IMR-90 (cell line): ENCODE measurements at regions not wholly inside any gene's neighbourhood (a gene's known extent, or its start where the extent isn't known, plus 50 kb on each side); places are given as distances from the start of the nearest gene placed in this dataset.

Experiments used
- ATAC-seq: fragments of 200-7000 bp; cut with Tn5 transposase; 2 replicates; pipeline ENCODE4 v1.9.1; 2020; ENCODE audit warnings: low read depth, mild to moderate bottlenecking, moderate library complexity
- BruUV-seq: library from RNA; stranded (reverse); fragments of 400-500 nt; replicated peaks from 2 replicates; lab custom pipeline; 2021; lab: Mats Ljungman, UMichigan
- CTCF ChIA-PET: fragments of 300-600 bp; formaldehyde crosslinking; extraction: SDS; loops from one replicate; lab custom pipeline; 2021; ENCODE audit warnings: antibody characterized with exemption; lab: Yijun Ruan, JAX
- POLR2A ChIA-PET: fragments of 300-600 bp; sonication (Branson Sonifier 250); formaldehyde crosslinking; loops from one replicate; lab custom pipeline; 2022; ENCODE audit warnings: antibody characterized with exemption; ENCODE audit not compliant: unreplicated experiment; lab: Charles Lee
- DNase-seq: peaks from one replicate; pipeline ENCODE4 v3.0.0; 2013
- H2AFZ ChIP-seq: replicated peaks from 2 replicates; pipeline ENCODE3; 2013; ENCODE audit warnings: low read length, mild to moderate bottlenecking; ENCODE audit not compliant: poor library complexity
- H2AK5ac ChIP-seq: 2 replicates; pipeline ENCODE4 v1.6.1; 2013; ENCODE audit warnings: low read depth, low read length, inconsistent platforms
- H2AK9ac ChIP-seq: replicated peaks from 2 replicates; pipeline ENCODE3; 2013; ENCODE audit warnings: mild to moderate bottlenecking, low read depth, low read length, moderate library complexity; ENCODE audit not compliant: poor library complexity
- H2BK120ac ChIP-seq: 2 replicates; pipeline ENCODE4 v1.6.1; 2013; ENCODE audit warnings: low read depth, low read length, inconsistent platforms
- H2BK15ac ChIP-seq: 3 replicates; pipeline ENCODE4 v1.6.1; 2013; ENCODE audit warnings: low read depth, low read length, inconsistent platforms
- H2BK20ac ChIP-seq: 2 replicates; pipeline ENCODE4 v1.6.1; 2013; ENCODE audit warnings: low read depth, mild to moderate bottlenecking, inconsistent platforms, low read length, moderate library complexity
- H2BK5ac ChIP-seq: 2 replicates; pipeline ENCODE4 v1.6.1; 2013; ENCODE audit warnings: mild to moderate bottlenecking, low read depth, low read length, inconsistent platforms; ENCODE audit not compliant: poor library complexity, severe bottlenecking
- H3K14ac ChIP-seq: replicated peaks from 2 replicates; pipeline ENCODE4 v1.6.1; 2013; ENCODE audit warnings: low read depth, low read length, inconsistent platforms
- H3K18ac ChIP-seq: 2 replicates; pipeline ENCODE4 v1.6.1; 2013; ENCODE audit warnings: low read depth, low read length, control low read depth
- H3K23ac ChIP-seq: 2 replicates; pipeline ENCODE4 v1.6.1; 2013; ENCODE audit warnings: low read depth, low read length, inconsistent platforms
- H3K27ac ChIP-seq: 2 replicates; pipeline ENCODE4 v1.5.1; 2013; ENCODE audit warnings: mild to moderate bottlenecking, control low read depth, low read length; ENCODE audit not compliant: insufficient read depth
- H3K27me3 ChIP-seq: 2 replicates; pipeline ENCODE4 v1.6.1; 2013; ENCODE audit warnings: low read length; ENCODE audit not compliant: control insufficient read depth, insufficient read depth
- H3K36me3 ChIP-seq: 2 replicates; pipeline ENCODE4 v1.6.1; 2013; ENCODE audit warnings: low read length, mixed read lengths; ENCODE audit not compliant: control insufficient read depth, insufficient read depth
- H3K4ac ChIP-seq: 2 replicates; pipeline ENCODE4 v1.6.1; 2013; ENCODE audit warnings: low read depth, low read length, inconsistent platforms
- H3K4me1 ChIP-seq: 2 replicates; pipeline ENCODE4 v1.6.1; 2013; ENCODE audit warnings: low read length, mixed read lengths; ENCODE audit not compliant: control insufficient read depth, insufficient read depth
- H3K4me2 ChIP-seq: 2 replicates; pipeline ENCODE4 v1.6.1; 2013; ENCODE audit warnings: low read depth, mild to moderate bottlenecking, control low read depth, low read length, moderate library complexity
- H3K4me3 ChIP-seq: 2 replicates; pipeline ENCODE4 v1.5.1; 2013; ENCODE audit warnings: low read depth, mild to moderate bottlenecking, control low read depth, low read length, moderate library complexity; ENCODE audit not compliant: insufficient read depth
- H3K56ac ChIP-seq: 2 replicates; pipeline ENCODE4 v1.6.1; 2013; ENCODE audit warnings: low read length, inconsistent platforms; ENCODE audit not compliant: insufficient read depth; ENCODE audit errors: extremely low read depth
- H3K79me1 ChIP-seq, 2 experiments: 2 replicates each; pipeline ENCODE4 v1.6.1; 2013; ENCODE audit warnings: low read length in 2 of 2, inconsistent platforms in 1 of 2, low read depth in 1 of 2
- H3K9ac ChIP-seq: 2 replicates; pipeline ENCODE4 v1.6.1; 2013; ENCODE audit warnings: low read depth, low read length, control low read depth
- H3K9me1 ChIP-seq: 2 replicates; pipeline ENCODE4 v1.6.1; 2013; ENCODE audit warnings: low read length, inconsistent platforms; ENCODE audit not compliant: insufficient read depth
- H3K9me3 ChIP-seq: 2 replicates; pipeline ENCODE4 v1.6.1; 2013; ENCODE audit warnings: low read length; ENCODE audit not compliant: control insufficient read depth, insufficient read depth
- H4K20me1 ChIP-seq: 2 replicates; pipeline ENCODE4 v1.6.1; 2013; ENCODE audit warnings: low read length, inconsistent platforms; ENCODE audit not compliant: insufficient read depth
- H4K5ac ChIP-seq: 2 replicates; pipeline ENCODE4 v1.6.1; 2013; ENCODE audit warnings: mild to moderate bottlenecking, low read depth, low read length, control low read depth
- H4K8ac ChIP-seq, 2 experiments: 2 replicates each; pipeline ENCODE4 v1.6.1; 2013; ENCODE audit warnings: low read depth in 2 of 2, low read length in 2 of 2, control low read depth in 1 of 2, inconsistent platforms in 1 of 2
- H4K91ac ChIP-seq: 2 replicates; pipeline ENCODE4 v1.6.1; 2013; ENCODE audit warnings: low read depth, low read length, inconsistent platforms; ENCODE audit not compliant: insufficient read depth
- dilution Hi-C: fragments of 300-500 bp; cut with HindIII; formaldehyde crosslinking; loops from one replicate; pipeline ENCODE4 v1.14.3; 2018; ENCODE audit warnings: low sequenced_read_pairs; ENCODE audit not compliant: unreplicated experiment
- in situ Hi-C: fragments of 300-500 bp; cut with MboI; formaldehyde crosslinking; loops from 3 replicates; pipeline ENCODE4 v1.14.3; 2019; ENCODE audit warnings: low sequenced_read_pairs, inconsistent platforms, mixed read lengths
- intact Hi-C: fragments of 100-400 bp; cut with micrococcal nuclease; formaldehyde crosslinking; loops from 2 replicates; pipeline ENCODE4 v1.10.0; 2022
- TF ChIP-seq, protein P1 (sequence below): fragments of 150-350 bp; IDR thresholded peaks from 2 replicates; pipeline ENCODE4 v1.6.1; 2016; ENCODE audit warnings: low read depth, mild to moderate bottlenecking, low read length, moderate library complexity, borderline replicate concordance

DNA sequence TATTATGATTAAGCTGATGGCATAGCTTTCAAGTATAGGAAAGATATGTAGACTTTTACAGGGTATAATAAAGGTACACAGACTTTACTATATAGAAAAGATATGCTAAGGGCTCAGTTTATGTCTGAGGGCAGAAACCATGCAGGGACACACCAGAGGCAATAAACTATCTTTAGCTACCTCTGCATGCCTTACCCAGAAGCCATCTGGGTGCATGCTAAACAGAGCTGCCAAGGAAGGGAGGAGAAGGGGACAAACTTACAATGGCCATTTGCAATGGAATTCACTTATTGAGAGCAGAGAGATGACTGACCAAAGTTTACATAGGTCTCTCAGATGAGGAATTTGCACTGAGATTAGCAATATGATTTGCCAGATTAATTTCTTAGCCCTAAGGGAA lies 143.1 kb upstream of the NR4A3 start:
- Histone ChIP-seq H3K9me3 (no peaks in the 10 kb centered on the region), H3K4me3 (no peak overlapping the region), H2BK5ac (no peak overlapping the region), H2BK120ac (no peak overlapping the region), H3K27me3 (no peaks in the 10 kb centered on the region), H3K36me3 (no peaks in the 10 kb centered on the region), H4K91ac (no peak overlapping the region), H3K23ac (no peak overlapping the region), H3K4me1 (peaks cover 5% of the 10 kb centered on the region), H4K8ac (no peak overlapping the region), H3K9me1 (no peaks in the 10 kb centered on the region), H2BK20ac (no peak overlapping the region), H3K4me2 (no peak overlapping the region), H3K18ac (no peak overlapping the region), H3K79me1 (no peaks in the 10 kb centered on the region), H4K20me1 (no peaks in the 10 kb centered on the region), H2AK5ac (no peak overlapping the region; the same call in 1 of the 2 replicates), H3K27ac (no peak overlapping the region), H3K56ac (no peak overlapping the region), H2AK9ac (no peak overlapping the region), H3K9ac (no peak overlapping the region), H2BK15ac (no peak overlapping the region), H2AFZ (no peak overlapping the region), H4K5ac (no peak overlapping the region), H3K14ac (no peak overlapping the region), H3K4ac (no peak overlapping the region)
- in situ Hi-C loops (no loop called here), intact Hi-C loops (no loop called here), dilution Hi-C loops (no loop called here)
- no peak for ATAC-seq
- ChIA-PET POLR2A (no interaction called here), CTCF (no interaction called here)
- DNase-seq, result no peak
- TF ChIP-seq, protein P1, sequence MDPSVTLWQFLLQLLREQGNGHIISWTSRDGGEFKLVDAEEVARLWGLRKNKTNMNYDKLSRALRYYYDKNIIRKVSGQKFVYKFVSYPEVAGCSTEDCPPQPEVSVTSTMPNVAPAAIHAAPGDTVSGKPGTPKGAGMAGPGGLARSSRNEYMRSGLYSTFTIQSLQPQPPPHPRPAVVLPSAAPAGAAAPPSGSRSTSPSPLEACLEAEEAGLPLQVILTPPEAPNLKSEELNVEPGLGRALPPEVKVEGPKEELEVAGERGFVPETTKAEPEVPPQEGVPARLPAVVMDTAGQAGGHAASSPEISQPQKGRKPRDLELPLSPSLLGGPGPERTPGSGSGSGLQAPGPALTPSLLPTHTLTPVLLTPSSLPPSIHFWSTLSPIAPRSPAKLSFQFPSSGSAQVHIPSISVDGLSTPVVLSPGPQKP, result no peak
- no TSS peak for BruUV-seq
